ENCODE measurements at regions not wholly inside any gene's neighbourhood (a gene's known extent, or its start where the extent isn't known, plus 50 kb on each side); places are given as distances from the start of the nearest gene placed in this dataset.

GRCh38 chr14:101357038-101357437 is 204.3 kb upstream of the DIO3 start:
- CTCF ChIA-PET, result no interaction called here
- H3K9me3 Mint-ChIP-seq, result peaks cover 2% of the 10 kb centered on the region
- no peak overlapping the region for H3K4me3 Mint-ChIP-seq
- no peaks in the 10 kb centered on the region for H3K4me1 Mint-ChIP-seq (ENCODE audit: low read depth)
- POLR2A ChIA-PET, result no interaction called here
- H3K36me3 Mint-ChIP-seq (ENCODE audit: low read depth), result no peaks in the 10 kb centered on the region
- no peak for TF ChIP-seq CTCF (IDR thresholded peaks at IDR 0.05)
- intact Hi-C loops (cut with micrococcal nuclease), result no loop called here
- peaks cover 3% of the 10 kb centered on the region for H3K27me3 Mint-ChIP-seq
- no peak for DNase-seq
- ATAC-seq, result no peak
- no peak overlapping the region for H3K27ac Mint-ChIP-seq

GRCh38 chr14:101357559-101358319 is 203.6 kb upstream of the DIO3 start:
- POLR2A ChIA-PET, result no interaction called here

GRCh38 chr14:101358320-101359125 is 202.8 kb upstream of the DIO3 start:
- no peak overlapping the region for H3K27ac Mint-ChIP-seq
- H3K4me3 Mint-ChIP-seq, result no peak overlapping the region
- peaks cover 5% of the 10 kb centered on the region for H3K27me3 Mint-ChIP-seq
- intact Hi-C loops (cut with micrococcal nuclease), result no loop called here
- H3K4me1 Mint-ChIP-seq (ENCODE audit: low read depth), result no peaks in the 10 kb centered on the region
- H3K9me3 Mint-ChIP-seq, result peaks cover 2% of the 10 kb centered on the region
- ChIA-PET POLR2A (no interaction called here), CTCF (no interaction called here)
- H3K36me3 Mint-ChIP-seq (ENCODE audit: low read depth), result no peaks in the 10 kb centered on the region
- ATAC-seq (no peak), DNase-seq (no peak)
- TF ChIP-seq CTCF (IDR thresholded peaks at IDR 0.05), result no peak

More at GRCh38 chr14:101357559-101358319, 203.6 kb upstream of the DIO3 start:
- peaks cover 2% of the 10 kb centered on the region for H3K9me3 Mint-ChIP-seq
- intact Hi-C loops (cut with micrococcal nuclease), result no loop called here
- H3K36me3 Mint-ChIP-seq (ENCODE audit: low read depth), result no peaks in the 10 kb centered on the region
- no peak overlapping the region for H3K27ac Mint-ChIP-seq
- DNase-seq (no peak), ATAC-seq (no peak)
- TF ChIP-seq CTCF (IDR thresholded peaks at IDR 0.05), result no peak
- no peak overlapping the region for H3K4me3 Mint-ChIP-seq
- H3K27me3 Mint-ChIP-seq, result peaks cover 5% of the 10 kb centered on the region
- CTCF ChIA-PET, result no interaction called here
- H3K4me1 Mint-ChIP-seq (ENCODE audit: low read depth), result no peaks in the 10 kb centered on the region

- no peaks in the 10 kb centered on the region for H3K9me3 Mint-ChIP-seq
- no peaks in the 10 kb centered on the region for H3K36me3 Mint-ChIP-seq (ENCODE audit: low read depth)
- H3K27ac Mint-ChIP-seq, result no peak overlapping the region
- intact Hi-C loops (cut with micrococcal nuclease), result no loop called here
- H3K27me3 Mint-ChIP-seq, result peaks cover 8% of the 10 kb centered on the region
- no peak overlapping the region for H3K4me3 Mint-ChIP-seq
- ChIA-PET POLR2A (no interaction called here), CTCF (no interaction called here)
- no peak for TF ChIP-seq CTCF (IDR thresholded peaks at IDR 0.05)
- ATAC-seq (no peak), DNase-seq (no peak)
- no peaks in the 10 kb centered on the region for H3K4me1 Mint-ChIP-seq (ENCODE audit: low read depth)
These were observed 201.9 kb upstream of the DIO3 start for GRCh38 chr14:101359221-101360053.
